ENCODE measurements at regions not wholly inside any gene's neighbourhood (a gene's known extent, or its start where the extent isn't known, plus 50 kb on each side); places are given as distances from the start of the nearest gene placed in this dataset.

GRCh38 chr7:17593819-17594419 lies 295.5 kb downstream of the AHR start:
- no peak for TF ChIP-seq CTCF (IDR thresholded peaks at IDR 0.05; ENCODE audit: low read depth, low read length)
- TF ChIP-seq EZH2phosphoT487 (IDR thresholded peaks at IDR 0.05; ENCODE audit: low read depth): no peak
